Activated T-helper 9 cell treated with anti-CD3 and anti-CD28 coated beads, Interleukin-2, amount 50 U/mL, for 16 hours (primary cell): ENCODE measurements at regions not wholly inside any gene's neighbourhood (a gene's known extent, or its start where the extent isn't known, plus 50 kb on each side); places are given as distances from the start of the nearest gene placed in this dataset.
A peak's percentile ranks its signal among the peaks of the same experiment; 100 is the strongest.
"Not testable (repeated sequence)": the region's sequence is repeated elsewhere in the genome, so short reads cannot be mapped to it uniquely, and the experiment has no call there.

ENCODE experiments used
- DNase-seq: peaks from one replicate; pipeline ENCODE4 v3.0.0-alpha.2; 2020; ENCODE audit warnings: low read depth

GRCh38 chr20:60170116-60170515 lies 211.9 kb downstream of the CDH26 start:
- no peak for DNase-seq

- no peak for DNase-seq
These were observed 213.1 kb downstream of the CDH26 start for GRCh38 chr20:60171313-60171712.

GRCh38 chr20:60171738-60172137 lies 213.5 kb downstream of the CDH26 start:
- no peak for DNase-seq

GRCh38 chr20:60172346-60172984 lies 214.2 kb downstream of the CDH26 start:
- no peak for DNase-seq

- DNase-seq = no peak
These were observed 218.9 kb downstream of the CDH26 start for GRCh38 chr20:60177080-60177479.

GRCh38 chr20:60180986-60181385 lies 222.8 kb downstream of the CDH26 start:
- DNase-seq = no peak

GRCh38 chr20:60186412-60186811 lies 228.2 kb downstream of the CDH26 start:
- DNase-seq = no peak

GRCh38 chr20:60187683-60188082 lies 229.5 kb downstream of the CDH26 start:
- DNase-seq = no peak

- DNase-seq = no peak
These were observed 232.8 kb downstream of the CDH26 start for GRCh38 chr20:60191014-60191413.

GRCh38 chr20:60192326-60192725 lies 234.1 kb downstream of the CDH26 start:
- DNase-seq = no peak

- not testable (repeated sequence) for DNase-seq
These were observed 240.9 kb downstream of the CDH26 start for GRCh38 chr20:60199132-60199531.

GRCh38 chr20:60199866-60200265 lies 241.6 kb downstream of the CDH26 start:
- DNase-seq = no peak

GRCh38 chr20:60200305-60200918 lies 242.2 kb downstream of the CDH26 start:
- no peak for DNase-seq

GRCh38 chr20:60201198-60201835 lies 243.1 kb downstream of the CDH26 start:
- DNase-seq = no peak

GRCh38 chr20:60202046-60202445 lies 243.8 kb downstream of the CDH26 start:
- DNase-seq = no peak

- no peak for DNase-seq
These were observed 245.2 kb downstream of the CDH26 start for GRCh38 chr20:60203451-60203850.

- DNase-seq = no peak
These were observed 246.4 kb downstream of the CDH26 start for GRCh38 chr20:60204601-60205000.

- DNase-seq = no peak
These were observed 248.0 kb downstream of the CDH26 start for GRCh38 chr20:60206259-60206658.

- DNase-seq = no peak
These were observed 250.8 kb downstream of the CDH26 start for GRCh38 chr20:60209048-60209447.

- DNase-seq = peak; percentile 9
These were observed 252.8 kb downstream of the CDH26 start for GRCh38 chr20:60210779-60211617.

- DNase-seq = no peak
These were observed 253.6 kb downstream of the CDH26 start for GRCh38 chr20:60211618-60212463.

GRCh38 chr20:60212695-60213094 lies 254.5 kb downstream of the CDH26 start:
- no peak for DNase-seq
